ENCODE measurements at regions not wholly inside any gene's neighbourhood (a gene's known extent, or its start where the extent isn't known, plus 50 kb on each side); places are given as distances from the start of the nearest gene placed in this dataset.

DNA sequence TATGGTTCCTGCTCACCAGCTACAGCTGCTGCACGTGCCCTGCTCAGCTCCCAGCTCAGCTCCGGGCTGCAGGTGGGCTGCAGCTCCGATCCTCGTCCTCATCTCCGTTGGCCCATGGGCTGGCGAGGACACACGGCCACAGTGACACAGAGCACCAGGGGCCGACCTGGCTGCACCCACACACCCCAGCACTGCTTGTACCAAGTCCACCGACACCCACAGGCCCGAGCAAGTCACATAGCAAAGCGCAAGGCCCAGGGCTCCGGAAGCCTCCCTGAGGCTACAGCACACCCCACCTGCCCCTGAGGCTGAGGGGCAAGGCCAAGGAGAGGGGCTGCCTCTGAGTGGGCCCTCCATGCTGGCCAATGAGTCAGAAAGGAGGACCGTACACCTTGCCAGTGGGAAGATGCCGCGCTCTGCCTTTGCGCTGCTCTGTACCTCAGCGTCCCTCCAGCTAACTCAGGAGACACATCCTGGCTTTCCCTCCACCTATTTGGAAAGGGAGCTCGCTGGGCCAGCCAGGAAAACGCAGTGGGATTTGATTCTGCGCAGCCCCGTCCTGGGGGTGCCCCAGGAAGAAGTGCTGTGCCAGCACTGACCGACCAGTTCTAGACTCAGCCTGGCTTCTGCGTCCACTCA lies 124.8 kb downstream of the SIK1 start:
- no peak for DNase-seq (ENCODE audit: low spot score)

DNA sequence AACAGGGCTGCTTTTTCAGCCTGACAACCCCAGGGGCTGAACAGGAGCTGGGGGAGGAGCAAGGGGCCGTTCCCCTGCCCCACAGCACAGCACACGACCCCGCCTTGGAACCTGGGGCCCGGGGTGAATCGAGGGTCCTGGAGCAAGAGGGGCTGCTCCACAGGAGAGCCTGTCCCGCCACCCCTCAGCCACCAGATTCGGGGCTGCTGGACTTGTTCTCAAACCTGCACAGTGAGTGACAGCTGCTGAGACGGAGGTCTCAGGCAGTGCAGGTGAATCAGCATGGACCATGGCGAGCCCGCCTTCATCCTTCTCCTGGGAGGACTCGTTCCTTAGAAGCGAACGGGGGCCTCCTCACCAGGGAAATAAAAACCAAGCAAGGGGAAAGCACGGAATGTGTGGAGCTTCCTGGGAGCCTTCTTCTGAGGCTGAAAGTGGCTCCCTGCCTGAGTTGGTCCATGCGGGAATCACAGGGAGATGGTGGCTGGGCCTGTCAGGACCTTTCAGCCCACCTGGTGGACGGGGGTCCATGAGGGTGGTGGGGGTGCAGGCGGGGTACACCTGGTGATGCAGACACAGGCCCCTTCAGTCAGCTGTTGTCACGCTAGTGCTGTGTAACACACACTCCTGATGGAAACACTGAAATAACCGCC lies 125.4 kb downstream of the SIK1 start:
- Histone ChIP-seq H3K4me3 (no peak overlapping the region), H3K27ac (no peak overlapping the region)
- DNase-seq (ENCODE audit: low spot score) = no peak
- TF ChIP-seq, protein P1, sequence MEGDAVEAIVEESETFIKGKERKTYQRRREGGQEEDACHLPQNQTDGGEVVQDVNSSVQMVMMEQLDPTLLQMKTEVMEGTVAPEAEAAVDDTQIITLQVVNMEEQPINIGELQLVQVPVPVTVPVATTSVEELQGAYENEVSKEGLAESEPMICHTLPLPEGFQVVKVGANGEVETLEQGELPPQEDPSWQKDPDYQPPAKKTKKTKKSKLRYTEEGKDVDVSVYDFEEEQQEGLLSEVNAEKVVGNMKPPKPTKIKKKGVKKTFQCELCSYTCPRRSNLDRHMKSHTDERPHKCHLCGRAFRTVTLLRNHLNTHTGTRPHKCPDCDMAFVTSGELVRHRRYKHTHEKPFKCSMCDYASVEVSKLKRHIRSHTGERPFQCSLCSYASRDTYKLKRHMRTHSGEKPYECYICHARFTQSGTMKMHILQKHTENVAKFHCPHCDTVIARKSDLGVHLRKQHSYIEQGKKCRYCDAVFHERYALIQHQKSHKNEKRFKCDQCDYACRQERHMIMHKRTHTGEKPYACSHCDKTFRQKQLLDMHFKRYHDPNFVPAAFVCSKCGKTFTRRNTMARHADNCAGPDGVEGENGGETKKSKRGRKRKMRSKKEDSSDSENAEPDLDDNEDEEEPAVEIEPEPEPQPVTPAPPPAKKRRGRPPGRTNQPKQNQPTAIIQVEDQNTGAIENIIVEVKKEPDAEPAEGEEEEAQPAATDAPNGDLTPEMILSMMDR (IDR thresholded peaks at IDR 0.05) = no peak

More for the DNA sequence above, 124.8 kb downstream of the SIK1 start:
- Histone ChIP-seq H3K27ac (no peak overlapping the region), H3K4me3 (no peak overlapping the region)
- TF ChIP-seq, protein P1 (IDR thresholded peaks at IDR 0.05) = no peak

DNA sequence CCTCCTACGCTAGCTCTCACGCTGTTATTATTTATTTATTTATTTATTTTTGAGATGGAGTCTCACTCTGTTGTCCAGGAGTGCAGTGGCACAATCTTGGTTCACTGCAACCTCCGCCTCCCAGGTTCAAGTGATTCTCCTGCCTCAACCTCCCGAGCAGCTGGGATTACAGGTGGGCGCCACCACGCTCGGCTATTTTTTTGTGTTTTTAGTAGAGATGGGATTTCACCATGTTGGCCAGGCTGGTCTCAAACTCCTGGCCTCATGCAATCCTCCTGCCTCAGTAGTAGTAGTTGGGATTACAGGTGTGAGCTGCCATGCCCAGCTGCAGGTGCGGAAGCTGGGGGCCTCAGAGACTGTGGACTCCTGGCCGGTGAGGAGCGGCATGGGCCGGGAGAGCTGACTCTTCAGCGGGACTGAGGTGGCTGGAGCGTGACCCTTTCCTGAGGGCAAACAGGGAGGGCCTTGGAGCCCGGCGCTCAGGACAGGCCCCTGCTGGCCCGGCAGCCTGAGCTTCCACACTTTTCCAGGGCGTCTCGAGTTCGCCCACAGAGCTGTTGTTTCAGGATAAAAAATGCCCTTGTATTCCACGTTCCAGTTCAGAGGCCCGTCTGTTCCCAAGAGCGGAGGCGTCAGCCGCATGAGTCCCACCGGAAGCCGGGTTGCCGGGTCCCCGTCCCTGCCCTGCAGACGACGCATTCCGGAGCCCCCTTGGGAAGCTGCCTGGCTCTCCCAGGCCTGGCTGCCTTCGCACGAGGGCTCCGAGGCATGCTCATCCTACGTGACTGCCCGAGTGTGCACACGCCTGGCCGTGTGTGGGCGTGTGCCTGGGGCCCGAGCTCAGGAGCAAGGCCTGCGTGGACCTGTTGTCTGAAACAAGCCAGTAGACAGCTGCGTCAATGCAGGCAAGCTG lies 126.2 kb downstream of the SIK1 start:
- H3K4me3 ChIP-seq = no peak overlapping the region
- TF ChIP-seq, protein P1 (IDR thresholded peaks at IDR 0.05) = no peak
- peak overlapping the region in 1 of 2 donors; percentile 10 for H3K27ac ChIP-seq
- no peak for DNase-seq (ENCODE audit: low spot score)

DNA sequence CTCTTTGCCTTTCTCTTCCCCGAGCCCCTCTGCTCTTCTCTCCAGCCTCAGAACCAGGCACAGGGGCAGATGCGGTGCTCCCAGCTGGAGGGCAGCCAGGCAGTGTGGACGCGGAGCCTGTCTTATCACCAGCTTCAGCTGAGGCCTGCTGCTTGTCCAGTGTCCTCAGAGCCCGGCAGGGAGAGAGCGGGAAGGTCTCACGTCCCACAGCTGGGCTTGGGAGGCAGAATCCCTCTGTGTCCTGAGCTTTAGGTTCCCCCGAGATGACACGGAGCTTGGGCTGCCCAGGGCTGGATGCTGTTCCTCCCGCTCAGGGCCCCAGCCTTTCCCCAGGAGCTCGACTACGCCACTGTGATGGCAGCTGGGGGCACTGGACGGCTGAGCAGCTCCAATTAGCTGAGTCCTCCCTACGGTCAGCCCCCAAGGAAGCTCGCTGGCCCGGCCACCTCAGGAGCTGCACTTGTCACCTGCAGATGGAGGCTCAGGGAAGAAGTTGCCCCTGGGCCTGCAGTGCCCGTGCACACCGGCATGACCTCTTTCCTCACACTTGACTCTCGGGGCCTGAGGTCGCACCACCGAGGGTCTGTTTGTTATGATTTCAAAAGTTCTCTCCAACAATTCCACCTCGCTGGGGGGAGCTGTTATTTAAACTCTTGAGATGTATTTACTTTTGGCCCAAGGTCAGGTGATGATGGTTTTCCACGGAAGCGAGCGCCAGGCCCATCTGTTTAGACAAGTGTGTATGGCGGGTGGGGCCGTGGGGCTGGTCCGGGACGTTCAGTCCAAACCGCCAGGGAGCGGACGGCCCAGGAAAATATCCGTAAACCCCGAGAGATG lies 127.3 kb downstream of the SIK1 start:
- Histone ChIP-seq H3K4me3 (no peak overlapping the region), H3K27ac (no peak overlapping the region)
- TF ChIP-seq, protein P1 (IDR thresholded peaks at IDR 0.05) = no peak
- no peak for DNase-seq (ENCODE audit: low spot score)

DNA sequence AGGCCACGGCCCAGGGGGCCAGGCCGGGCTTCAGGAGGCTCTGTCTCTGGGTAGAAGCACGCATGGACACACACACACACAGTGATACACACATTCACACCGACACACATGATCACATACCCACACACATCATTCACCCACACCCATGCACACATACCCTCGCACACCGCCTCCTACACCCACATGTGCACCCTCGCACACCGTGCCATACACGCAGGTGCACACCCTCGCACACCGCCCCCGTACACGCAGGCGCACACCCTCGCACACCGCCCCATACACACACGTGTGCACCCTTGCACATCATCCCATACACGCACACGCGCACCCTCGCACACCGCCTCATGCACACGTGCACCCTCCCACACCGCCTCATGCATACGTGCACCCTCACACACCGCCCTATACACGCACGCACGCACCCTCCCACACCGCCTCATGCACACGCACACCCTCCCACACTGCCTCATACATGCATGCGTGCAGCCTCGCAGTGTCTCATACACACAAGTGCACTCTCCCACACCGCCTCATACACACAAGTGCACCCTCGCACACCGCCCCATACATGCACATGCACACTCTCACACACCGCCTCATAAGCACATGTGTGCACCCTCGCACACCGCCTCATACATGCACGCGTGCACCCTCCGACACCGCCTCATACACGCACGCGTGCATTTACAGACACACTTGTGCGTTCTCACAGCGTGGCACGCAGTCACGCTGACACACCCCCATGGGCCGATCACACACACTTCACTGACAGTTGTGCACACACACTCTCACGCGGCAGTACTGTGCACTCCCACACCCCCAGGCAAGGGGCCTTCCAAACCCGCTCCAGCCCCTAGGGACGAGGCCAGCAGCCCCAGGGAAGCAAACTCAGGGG lies 128.1 kb downstream of the SIK1 start:
- H3K4me3 ChIP-seq = no peak overlapping the region
- H3K27ac ChIP-seq = no peak overlapping the region
- no peak for DNase-seq (ENCODE audit: low spot score)
- TF ChIP-seq, protein P1 (IDR thresholded peaks at IDR 0.05) = no peak

DNA sequence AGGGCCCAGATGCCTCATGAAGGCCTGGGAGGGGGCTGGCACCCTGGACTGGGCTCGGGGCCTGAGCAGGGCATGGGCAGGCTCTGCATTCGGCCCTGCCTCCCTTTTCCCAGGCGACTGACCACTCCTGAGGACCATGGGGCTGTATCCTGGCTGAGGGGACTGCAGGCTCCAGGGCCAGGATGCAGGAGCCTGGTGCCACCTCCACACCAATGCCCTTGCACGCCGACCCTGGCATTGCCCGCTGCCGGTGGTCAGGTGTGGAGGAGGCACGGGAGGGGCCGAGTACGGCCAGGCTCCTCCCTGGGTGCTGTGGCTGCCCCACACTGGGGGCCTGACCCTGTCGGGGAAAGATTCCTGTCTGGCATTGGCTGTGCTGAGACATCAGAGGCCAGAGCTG lies 128.9 kb downstream of the SIK1 start:
- no peak for DNase-seq (ENCODE audit: low spot score)
- no peak overlapping the region for H3K4me3 ChIP-seq

More for the DNA sequence above, 128.9 kb downstream of the SIK1 start:
- no peak overlapping the region for H3K27ac ChIP-seq
- TF ChIP-seq, protein P1 (IDR thresholded peaks at IDR 0.05) = no peak

Data from coronary artery (tissue), 2 donors.